IMR-90 (cell line): ENCODE measurements at regions not wholly inside any gene's neighbourhood (a gene's known extent, or its start where the extent isn't known, plus 50 kb on each side); places are given as distances from the start of the nearest gene placed in this dataset.

ENCODE experiments used
- BHLHE40 ChIP-seq: fragments of 150-350 bp; IDR thresholded peaks from 2 replicates; pipeline ENCODE4 v1.6.1; 2016; ENCODE audit warnings: mild to moderate bottlenecking, low read depth, low read length
- CEBPB ChIP-seq: IDR thresholded peaks from 2 replicates; pipeline ENCODE4 v1.6.1; 2012; ENCODE audit warnings: low read depth, low read length, improper control_type of control experiment
- MAFK ChIP-seq: IDR thresholded peaks from 2 replicates; pipeline ENCODE4 v1.6.1; 2012; ENCODE audit warnings: low read depth, low read length, improper control_type of control experiment
- MAZ ChIP-seq: IDR thresholded peaks from 2 replicates; pipeline ENCODE4 v1.6.1; 2012; ENCODE audit warnings: low read depth, mild to moderate bottlenecking, low read length, improper control_type of control experiment, moderate library complexity, borderline replicate concordance
- MXI1 ChIP-seq: IDR thresholded peaks from 2 replicates; pipeline ENCODE4 v1.6.1; 2012; ENCODE audit warnings: low read depth, mild to moderate bottlenecking, low read length, moderate library complexity, borderline replicate concordance
- POLR2A ChIP-seq: IDR thresholded peaks from 2 replicates; pipeline ENCODE4 v1.6.1; 2012; ENCODE audit warnings: mild to moderate bottlenecking, low read depth, low read length
- RAD21 ChIP-seq: IDR thresholded peaks from 2 replicates; pipeline ENCODE4 v1.6.1; 2012; ENCODE audit warnings: low read length, improper control_type of control experiment
- RFX5 ChIP-seq: IDR thresholded peaks from 2 replicates; pipeline ENCODE4 v1.8.0; 2012; ENCODE audit warnings: low read depth, mild to moderate bottlenecking, low read length, moderate library complexity
- SMC3 ChIP-seq: fragments of 150-350 bp; IDR thresholded peaks from 2 replicates; pipeline ENCODE4 v1.6.1; 2016; ENCODE audit warnings: low read depth, mild to moderate bottlenecking, antibody characterized with exemption, low read length, moderate library complexity
- TF ChIP-seq, protein P1 (sequence below): conservative IDR thresholded peaks from 2 replicates; pipeline ENCODE4 v1.5.1; 2012; ENCODE audit warnings: mild to moderate bottlenecking, low read depth, low read length, improper control_type of control experiment
- TF ChIP-seq, protein P2 (sequence below): fragments of 150-350 bp; IDR thresholded peaks from 2 replicates; pipeline ENCODE4 v1.6.1; 2017; ENCODE audit warnings: mild to moderate bottlenecking, antibody characterized with exemption, low read length, low read depth
- TF ChIP-seq, protein P3 (sequence below): fragments of 150-350 bp; IDR thresholded peaks from 2 replicates; pipeline ENCODE4 v1.6.1; 2016; ENCODE audit warnings: low read depth, mild to moderate bottlenecking, low read length, moderate library complexity, borderline replicate concordance

DNA sequence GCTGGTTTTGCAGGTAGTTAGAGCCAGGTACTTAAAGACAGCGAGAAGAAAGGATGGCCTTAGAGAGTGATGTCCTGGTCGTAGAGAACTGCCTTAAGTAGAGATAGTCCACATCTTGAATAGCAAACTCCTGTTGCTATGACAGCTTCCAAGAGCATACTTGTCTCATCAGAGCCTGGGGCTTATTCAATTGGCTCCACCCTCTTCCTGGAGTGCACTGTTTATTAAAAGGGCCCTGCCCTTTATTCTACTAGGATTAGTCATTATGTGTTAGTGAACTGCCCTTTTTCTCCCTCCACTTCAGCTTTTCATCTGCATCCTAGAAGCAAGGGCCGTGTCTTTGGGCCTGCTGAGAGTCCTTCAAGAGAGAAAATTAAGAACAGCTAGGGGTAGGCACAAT is 94.5 kb upstream of the EOLA2 start:
- TF ChIP-seq, protein P1, sequence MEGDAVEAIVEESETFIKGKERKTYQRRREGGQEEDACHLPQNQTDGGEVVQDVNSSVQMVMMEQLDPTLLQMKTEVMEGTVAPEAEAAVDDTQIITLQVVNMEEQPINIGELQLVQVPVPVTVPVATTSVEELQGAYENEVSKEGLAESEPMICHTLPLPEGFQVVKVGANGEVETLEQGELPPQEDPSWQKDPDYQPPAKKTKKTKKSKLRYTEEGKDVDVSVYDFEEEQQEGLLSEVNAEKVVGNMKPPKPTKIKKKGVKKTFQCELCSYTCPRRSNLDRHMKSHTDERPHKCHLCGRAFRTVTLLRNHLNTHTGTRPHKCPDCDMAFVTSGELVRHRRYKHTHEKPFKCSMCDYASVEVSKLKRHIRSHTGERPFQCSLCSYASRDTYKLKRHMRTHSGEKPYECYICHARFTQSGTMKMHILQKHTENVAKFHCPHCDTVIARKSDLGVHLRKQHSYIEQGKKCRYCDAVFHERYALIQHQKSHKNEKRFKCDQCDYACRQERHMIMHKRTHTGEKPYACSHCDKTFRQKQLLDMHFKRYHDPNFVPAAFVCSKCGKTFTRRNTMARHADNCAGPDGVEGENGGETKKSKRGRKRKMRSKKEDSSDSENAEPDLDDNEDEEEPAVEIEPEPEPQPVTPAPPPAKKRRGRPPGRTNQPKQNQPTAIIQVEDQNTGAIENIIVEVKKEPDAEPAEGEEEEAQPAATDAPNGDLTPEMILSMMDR: no peak
- TF ChIP-seq, protein P2, sequence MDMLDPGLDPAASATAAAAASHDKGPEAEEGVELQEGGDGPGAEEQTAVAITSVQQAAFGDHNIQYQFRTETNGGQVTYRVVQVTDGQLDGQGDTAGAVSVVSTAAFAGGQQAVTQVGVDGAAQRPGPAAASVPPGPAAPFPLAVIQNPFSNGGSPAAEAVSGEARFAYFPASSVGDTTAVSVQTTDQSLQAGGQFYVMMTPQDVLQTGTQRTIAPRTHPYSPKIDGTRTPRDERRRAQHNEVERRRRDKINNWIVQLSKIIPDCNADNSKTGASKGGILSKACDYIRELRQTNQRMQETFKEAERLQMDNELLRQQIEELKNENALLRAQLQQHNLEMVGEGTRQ: no peak
- TF ChIP-seq MXI1: no peak
- TF ChIP-seq POLR2A: no peak
- no peak for TF ChIP-seq MAZ
- no peak for TF ChIP-seq RAD21
- TF ChIP-seq SMC3: no peak
- TF ChIP-seq CEBPB: no peak
- TF ChIP-seq BHLHE40: no peak
- TF ChIP-seq RFX5: no peak
- no peak for TF ChIP-seq MAFK
- TF ChIP-seq, protein P3, sequence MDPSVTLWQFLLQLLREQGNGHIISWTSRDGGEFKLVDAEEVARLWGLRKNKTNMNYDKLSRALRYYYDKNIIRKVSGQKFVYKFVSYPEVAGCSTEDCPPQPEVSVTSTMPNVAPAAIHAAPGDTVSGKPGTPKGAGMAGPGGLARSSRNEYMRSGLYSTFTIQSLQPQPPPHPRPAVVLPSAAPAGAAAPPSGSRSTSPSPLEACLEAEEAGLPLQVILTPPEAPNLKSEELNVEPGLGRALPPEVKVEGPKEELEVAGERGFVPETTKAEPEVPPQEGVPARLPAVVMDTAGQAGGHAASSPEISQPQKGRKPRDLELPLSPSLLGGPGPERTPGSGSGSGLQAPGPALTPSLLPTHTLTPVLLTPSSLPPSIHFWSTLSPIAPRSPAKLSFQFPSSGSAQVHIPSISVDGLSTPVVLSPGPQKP: no peak
